K562 (cell line): ENCODE measurements at regions not wholly inside any gene's neighbourhood (a gene's known extent, or its start where the extent isn't known, plus 50 kb on each side); places are given as distances from the start of the nearest gene placed in this dataset.
A peak's percentile ranks its signal among the peaks of the same experiment; 100 is the strongest.

Source experiments
- ATAC-seq: fragments of 200-7000 bp; cut with Tn5 transposase; 3 replicates; pipeline ENCODE4 v1.9.1; 2020; ENCODE audit warnings: moderate library complexity
- BruUV-seq: library from RNA; stranded (reverse); fragments of 400-500 nt; replicated peaks from 2 replicates; lab custom pipeline; 2021; lab: Mats Ljungman, UMichigan
- CTCF ChIA-PET: fragments of 300-600 bp; formaldehyde crosslinking; extraction: SDS; loops from one replicate; lab custom pipeline; 2021; ENCODE audit warnings: low intra/inter-chr PET ratio; lab: Yijun Ruan, JAX
- POLR2A ChIA-PET: fragments of 300-600, 350-650 bp; sonication (Branson Sonifier 250); formaldehyde crosslinking; extraction: SDS; loops from one replicate; lab custom pipeline; 2021; ENCODE audit warnings: antibody characterized with exemption, inconsistent platforms; lab: Yijun Ruan, JAX
- DNase-seq, 4 experiments: peaks; one replicate each; pipeline versions ENCODE4 v3.0.0 to v3.0.0-alpha.2; 2011 to 2018; ENCODE audit warnings: low spot score in 3 of 4, mixed read lengths in 3 of 4; ENCODE audit errors: extremely low read depth in 1 of 4
- FAIRE-seq: peaks from 2 replicates; lab custom pipeline; 2011; peaks lifted over from hg19 to GRCh38; lab: Jason Lieb, UNC
- H2AFZ ChIP-seq: 2 replicates; pipeline ENCODE4 v1.6.0; 2011; ENCODE audit warnings: low read depth, low read length, control low read depth, inconsistent platforms
- H3K27ac ChIP-seq: fragments of 200-600 bp; 3 replicates; pipeline ENCODE4 v1.8.0; 2011; ENCODE audit warnings: low read depth, mild to moderate bottlenecking, control low read depth, inconsistent platforms, low read length, moderate library complexity, mixed read lengths; ENCODE audit errors: extremely low read depth
- H3K27me3 ChIP-seq, 2 experiments: fragments of 300-600 bp in 1 of 2; 2 replicates in 1 of 2; 3 replicates in 1 of 2; pipeline versions ENCODE4 v1.6.0 to v1.8.0; 2011; ENCODE audit warnings: inconsistent platforms in 2 of 2, low read length in 2 of 2, mild to moderate bottlenecking in 1 of 2, mixed read lengths in 1 of 2, moderate library complexity in 1 of 2; ENCODE audit not compliant: control insufficient read depth in 2 of 2, insufficient read depth in 2 of 2
- H3K36me3 ChIP-seq: fragments of 300-600 bp; 3 replicates; pipeline ENCODE4 v1.8.0; 2011; ENCODE audit warnings: mild to moderate bottlenecking, low read length, inconsistent platforms; ENCODE audit not compliant: control insufficient read depth, insufficient read depth
- H3K4me1 ChIP-seq, 2 experiments: fragments of 200-600 bp in 1 of 2; replicated peaks in 1 of 2; 2 replicates in 1 of 2; 3 replicates in 1 of 2; pipeline versions ENCODE4 v1.5.1 to v1.8.0; 2011; ENCODE audit warnings: inconsistent platforms in 2 of 2, low read length in 2 of 2, mild to moderate bottlenecking in 1 of 2, mixed read lengths in 1 of 2, moderate library complexity in 1 of 2; ENCODE audit not compliant: control insufficient read depth in 2 of 2, insufficient read depth in 2 of 2
- H3K4me2 ChIP-seq: 2 replicates; pipeline ENCODE4 v1.6.1; 2011; ENCODE audit warnings: low read length, control low read depth, inconsistent platforms, mixed read lengths; ENCODE audit not compliant: insufficient read depth
- H3K4me3 ChIP-seq: fragments of 200-600 bp; sonication (generic), shearing (Covaris generic); 2 replicates; pipeline ENCODE4 v1.5.1; 2016; ENCODE audit warnings: control low read depth, inconsistent platforms
- H3K79me2 ChIP-seq: fragments of 200-600 bp; 3 replicates; pipeline ENCODE4 v1.8.0; 2011; ENCODE audit warnings: low read length, inconsistent platforms; ENCODE audit not compliant: control insufficient read depth, insufficient read depth
- H3K9ac ChIP-seq, 2 experiments: 2 replicates each; pipeline versions ENCODE4 v1.6.0 to v1.6.1; 2011; ENCODE audit warnings: low read depth in 2 of 2, low read length in 2 of 2, control low read depth in 1 of 2, inconsistent platforms in 1 of 2, mild to moderate bottlenecking in 1 of 2, mixed read lengths in 1 of 2; ENCODE audit not compliant: insufficient read depth in 1 of 2
- H3K9me1 ChIP-seq: one replicate; pipeline ENCODE4 v1.6.0; 2011; ENCODE audit warnings: inconsistent platforms, mild to moderate bottlenecking, low read length, moderate library complexity; ENCODE audit not compliant: control insufficient read depth, insufficient read depth
- H3K9me3 ChIP-seq: replicated peaks from 2 replicates; pipeline ENCODE4 v1.5.1; 2011; ENCODE audit warnings: low read depth, low read length, inconsistent platforms; ENCODE audit not compliant: control insufficient read depth, insufficient read depth
- H4K20me1 ChIP-seq: replicated peaks from 2 replicates; pipeline ENCODE4 v1.6.1; 2011; ENCODE audit warnings: low read length, inconsistent platforms, mixed read lengths; ENCODE audit not compliant: control insufficient read depth, insufficient read depth
- CEBPB ChIP-seq: fragments of 450-650 bp; IDR thresholded peaks from 2 replicates; pipeline ENCODE4 v1.6.1; 2016; ENCODE audit warnings: missing genetic modification characterization, missing compliant biosample characterization
- CHCHD3 ChIP-seq: fragments of 250-450 bp; sonication (Bioruptor Pico); IDR thresholded peaks from 2 replicates; pipeline ENCODE4 v2.1.2; 2022; ENCODE audit warnings: mild to moderate bottlenecking
- CHD1 ChIP-seq: fragments of 200-600 bp; sonication (generic); IDR thresholded peaks from one replicate; pipeline ENCODE4 v1.6.1; 2012; ENCODE audit warnings: mild to moderate bottlenecking, moderate library complexity, low read length, inconsistent platforms
- COPS2 ChIP-seq: fragments of 450-650 bp; conservative IDR thresholded peaks from 2 replicates; pipeline ENCODE4 v1.6.1; 2016; ENCODE audit warnings: mild to moderate bottlenecking, moderate library complexity
- FOS ChIP-seq: IDR thresholded peaks from 3 replicates; pipeline ENCODE4 v1.6.1; 2011; ENCODE audit not compliant: insufficient read length; ENCODE audit errors: extremely low read depth
- FOXJ3 ChIP-seq: sonication (generic); formaldehyde crosslinking; IDR thresholded peaks from 2 replicates; pipeline ENCODE4 v1.4.0; 2020; ENCODE audit warnings: mild to moderate bottlenecking, missing genetic modification reagents
- NBN ChIP-seq: fragments of 450-650 bp; IDR thresholded peaks from 2 replicates; pipeline ENCODE4 v1.6.1; 2016; ENCODE audit warnings: low read depth, mild to moderate bottlenecking
- NCOA1 ChIP-seq: fragments of 450-650 bp; IDR thresholded peaks from 2 replicates; pipeline ENCODE4 v1.6.1; 2016; ENCODE audit warnings: low read depth
- TCF3 ChIP-seq: sonication (generic); formaldehyde crosslinking; IDR thresholded peaks from 2 replicates; pipeline ENCODE4 v1.4.0; 2020; ENCODE audit warnings: mild to moderate bottlenecking, missing genetic modification reagents
- ZKSCAN8 ChIP-seq: fragments of 200-800 bp; sonication (Bioruptor generic); IDR thresholded peaks from 2 replicates; pipeline ENCODE4 v1.6.1; 2016; ENCODE audit warnings: missing genetic modification characterization, missing compliant biosample characterization
- ZNF23 ChIP-seq: fragments of 250-450 bp; sonication (Bioruptor Pico); IDR thresholded peaks from 2 replicates; pipeline ENCODE4 v1.4.0; 2020; ENCODE audit warnings: mild to moderate bottlenecking
- ZNF696 ChIP-seq: fragments of 250-450 bp; sonication (Bioruptor Pico); conservative IDR thresholded peaks from 2 replicates; pipeline ENCODE4 v1.4.0; 2020; ENCODE audit warnings: mild to moderate bottlenecking, moderate library complexity
- WGBS: fragments of 100-300 bp; shearing (Covaris generic); methylation state at CpG from one replicate; pipeline ENCODE4 v1.1.6; 2016; ENCODE audit warnings: low coverage, mixed read lengths; ENCODE audit not compliant: insufficient coverage; ENCODE audit errors: missing lambda C conversion rate; 5-methylcytosine and 5-hydroxymethylcytosine counted together
- in situ Hi-C: fragments of 300-500 bp; cut with MboI; formaldehyde crosslinking; loops from 4 replicates; pipeline ENCODE4 v1.15.0; 2018; ENCODE audit warnings: inconsistent platforms, mixed read lengths
- intact Hi-C: fragments of 100-400 bp; cut with micrococcal nuclease; formaldehyde crosslinking; loops from 2 replicates; pipeline ENCODE4 v1.14.2; 2022
- TF ChIP-seq, protein P1 (sequence below): fragments of 250-450 bp; sonication (Bioruptor Pico); IDR thresholded peaks from 2 replicates; pipeline ENCODE4 v1.8.0; 2022; ENCODE audit warnings: inconsistent platforms
- TF ChIP-seq, protein P2 (sequence below): sonication (generic); formaldehyde crosslinking; IDR thresholded peaks from 2 replicates; pipeline ENCODE4 v1.9.0; 2022; ENCODE audit warnings: mild to moderate bottlenecking, missing genetic modification reagents
- TF ChIP-seq, protein P3 (sequence below): fragments of 200-800 bp; sonication (Bioruptor generic); IDR thresholded peaks from 2 replicates; pipeline ENCODE4 v1.6.1; 2016; ENCODE audit warnings: missing genetic modification characterization, missing compliant biosample characterization

- Histone ChIP-seq H3K27me3 (peaks cover 19 to 37% of the 10 kb centered on the region in 2 experiments; a peak in 4 of 5 replicates), H3K79me2 (no peaks in the 10 kb centered on the region), H3K4me2 (no peak overlapping the region), H4K20me1 (peaks cover 6% of the 10 kb centered on the region), H3K9me3 (no peaks in the 10 kb centered on the region), H3K4me1 (no peaks in the 10 kb centered on the region), H3K4me3 (no peak overlapping the region), H3K9me1 (no peaks in the 10 kb centered on the region), H3K27ac (no peak overlapping the region), H2AFZ (no peak overlapping the region), H3K36me3 (no peaks in the 10 kb centered on the region), H3K9ac (no peak overlapping the region)
- BruUV-seq, result no TSS peak
- ChIA-PET CTCF (interaction anchor here (0.6 kb wide), 2 partner anchors 1586 to 1891 kb away, joined by 3 to 7 read pairs; no protein-coding TSS in a partner anchor), POLR2A (interaction anchor here (0.6 to 1.9 kb wide), 2 partner anchors 10 to 11 kb away, joined by 3 to 5 read pairs; no protein-coding TSS in a partner anchor)
- in situ Hi-C loops, result no loop called here
- TF ChIP-seq ZNF23 (no peak), FOXJ3 (CRISPR knock-in tag) (no peak), ZNF696 (no peak), FOS (no peak), NCOA1 (no peak), CHCHD3 (no peak), CEBPB (tag) (no peak), TCF3 (no peak), CHD1 (no peak), ZKSCAN8 (CRISPR knock-in tag) (no peak), NBN (no peak), COPS2 (no peak)
- TF ChIP-seq, protein P1, sequence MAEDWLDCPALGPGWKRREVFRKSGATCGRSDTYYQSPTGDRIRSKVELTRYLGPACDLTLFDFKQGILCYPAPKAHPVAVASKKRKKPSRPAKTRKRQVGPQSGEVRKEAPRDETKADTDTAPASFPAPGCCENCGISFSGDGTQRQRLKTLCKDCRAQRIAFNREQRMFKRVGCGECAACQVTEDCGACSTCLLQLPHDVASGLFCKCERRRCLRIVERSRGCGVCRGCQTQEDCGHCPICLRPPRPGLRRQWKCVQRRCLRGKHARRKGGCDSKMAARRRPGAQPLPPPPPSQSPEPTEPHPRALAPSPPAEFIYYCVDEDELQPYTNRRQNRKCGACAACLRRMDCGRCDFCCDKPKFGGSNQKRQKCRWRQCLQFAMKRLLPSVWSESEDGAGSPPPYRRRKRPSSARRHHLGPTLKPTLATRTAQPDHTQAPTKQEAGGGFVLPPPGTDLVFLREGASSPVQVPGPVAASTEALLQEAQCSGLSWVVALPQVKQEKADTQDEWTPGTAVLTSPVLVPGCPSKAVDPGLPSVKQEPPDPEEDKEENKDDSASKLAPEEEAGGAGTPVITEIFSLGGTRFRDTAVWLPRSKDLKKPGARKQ (CRISPR knock-in tag), result no peak
- TF ChIP-seq, protein P2, sequence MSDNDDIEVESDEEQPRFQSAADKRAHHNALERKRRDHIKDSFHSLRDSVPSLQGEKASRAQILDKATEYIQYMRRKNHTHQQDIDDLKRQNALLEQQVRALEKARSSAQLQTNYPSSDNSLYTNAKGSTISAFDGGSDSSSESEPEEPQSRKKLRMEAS (CRISPR knock-in tag), result no peak
- TF ChIP-seq, protein P3, sequence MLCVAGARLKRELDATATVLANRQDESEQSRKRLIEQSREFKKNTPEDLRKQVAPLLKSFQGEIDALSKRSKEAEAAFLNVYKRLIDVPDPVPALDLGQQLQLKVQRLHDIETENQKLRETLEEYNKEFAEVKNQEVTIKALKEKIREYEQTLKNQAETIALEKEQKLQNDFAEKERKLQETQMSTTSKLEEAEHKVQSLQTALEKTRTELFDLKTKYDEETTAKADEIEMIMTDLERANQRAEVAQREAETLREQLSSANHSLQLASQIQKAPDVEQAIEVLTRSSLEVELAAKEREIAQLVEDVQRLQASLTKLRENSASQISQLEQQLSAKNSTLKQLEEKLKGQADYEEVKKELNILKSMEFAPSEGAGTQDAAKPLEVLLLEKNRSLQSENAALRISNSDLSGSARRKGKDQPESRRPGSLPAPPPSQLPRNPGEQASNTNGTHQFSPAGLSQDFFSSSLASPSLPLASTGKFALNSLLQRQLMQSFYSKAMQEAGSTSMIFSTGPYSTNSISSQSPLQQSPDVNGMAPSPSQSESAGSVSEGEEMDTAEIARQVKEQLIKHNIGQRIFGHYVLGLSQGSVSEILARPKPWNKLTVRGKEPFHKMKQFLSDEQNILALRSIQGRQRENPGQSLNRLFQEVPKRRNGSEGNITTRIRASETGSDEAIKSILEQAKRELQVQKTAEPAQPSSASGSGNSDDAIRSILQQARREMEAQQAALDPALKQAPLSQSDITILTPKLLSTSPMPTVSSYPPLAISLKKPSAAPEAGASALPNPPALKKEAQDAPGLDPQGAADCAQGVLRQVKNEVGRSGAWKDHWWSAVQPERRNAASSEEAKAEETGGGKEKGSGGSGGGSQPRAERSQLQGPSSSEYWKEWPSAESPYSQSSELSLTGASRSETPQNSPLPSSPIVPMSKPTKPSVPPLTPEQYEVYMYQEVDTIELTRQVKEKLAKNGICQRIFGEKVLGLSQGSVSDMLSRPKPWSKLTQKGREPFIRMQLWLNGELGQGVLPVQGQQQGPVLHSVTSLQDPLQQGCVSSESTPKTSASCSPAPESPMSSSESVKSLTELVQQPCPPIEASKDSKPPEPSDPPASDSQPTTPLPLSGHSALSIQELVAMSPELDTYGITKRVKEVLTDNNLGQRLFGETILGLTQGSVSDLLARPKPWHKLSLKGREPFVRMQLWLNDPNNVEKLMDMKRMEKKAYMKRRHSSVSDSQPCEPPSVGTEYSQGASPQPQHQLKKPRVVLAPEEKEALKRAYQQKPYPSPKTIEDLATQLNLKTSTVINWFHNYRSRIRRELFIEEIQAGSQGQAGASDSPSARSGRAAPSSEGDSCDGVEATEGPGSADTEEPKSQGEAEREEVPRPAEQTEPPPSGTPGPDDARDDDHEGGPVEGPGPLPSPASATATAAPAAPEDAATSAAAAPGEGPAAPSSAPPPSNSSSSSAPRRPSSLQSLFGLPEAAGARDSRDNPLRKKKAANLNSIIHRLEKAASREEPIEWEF (CRISPR knock-in tag), result no peak
- DNase-seq, result no peak
- peak; percentile 48 for FAIRE-seq
- intact Hi-C loops, result loop anchor here (5.0 to 10.0 kb wide), 2 partner anchors 228 to 555 kb away; no protein-coding TSS in a partner anchor
- ATAC-seq, result no peak
- WGBS, result 4% methylated on average over 7 of the region's 7 CpGs
Observed at GRCh38 chr4:153089742-153090141, 114.5 kb upstream of the TRIM2 start.
